ENCODE measurements at regions not wholly inside any gene's neighbourhood (a gene's known extent, or its start where the extent isn't known, plus 50 kb on each side); places are given as distances from the start of the nearest gene placed in this dataset.

GRCh38 chr7:124369310-124369709 lies 336.4 kb upstream of the TMEM229A start:
- H3K27ac ChIP-seq: no peak overlapping the region
- no peak for DNase-seq (ENCODE audit: low read depth, low spot score)

GRCh38 chr7:124366118-124366517 lies 333.3 kb upstream of the TMEM229A start:
- DNase-seq (ENCODE audit: low read depth, low spot score): no peak
- no peak overlapping the region for H3K27ac ChIP-seq

- H3K27ac ChIP-seq: no peak overlapping the region
- DNase-seq (ENCODE audit: low read depth, low spot score): no peak
Measured at GRCh38 chr7:124364283-124364682, 331.4 kb upstream of the TMEM229A start.

- DNase-seq (ENCODE audit: low read depth, low spot score): no peak
- H3K27ac ChIP-seq: no peak overlapping the region
Measured at GRCh38 chr7:124354201-124354600, 321.3 kb upstream of the TMEM229A start.

GRCh38 chr7:124351950-124352349 lies 319.1 kb upstream of the TMEM229A start:
- H3K27ac ChIP-seq: no peak overlapping the region
- DNase-seq (ENCODE audit: low read depth, low spot score): no peak

- DNase-seq (ENCODE audit: low read depth, low spot score): no peak
- no peak overlapping the region for H3K27ac ChIP-seq
Measured at GRCh38 chr7:124349443-124349842, 316.6 kb upstream of the TMEM229A start.

- DNase-seq (ENCODE audit: low read depth, low spot score): no peak
- H3K27ac ChIP-seq: no peak overlapping the region
Measured at GRCh38 chr7:124338861-124339260, 306.0 kb upstream of the TMEM229A start.

GRCh38 chr7:124330731-124331407 lies 298.0 kb upstream of the TMEM229A start:
- no peak for DNase-seq (ENCODE audit: low read depth, low spot score)
- no peak overlapping the region for H3K27ac ChIP-seq

- H3K27ac ChIP-seq: no peak overlapping the region
- DNase-seq (ENCODE audit: low read depth, low spot score): no peak
Measured at GRCh38 chr7:124328774-124329173, 295.9 kb upstream of the TMEM229A start.

GRCh38 chr7:124324262-124324661 lies 291.4 kb upstream of the TMEM229A start:
- no peak overlapping the region for H3K27ac ChIP-seq
- DNase-seq (ENCODE audit: low read depth, low spot score): no peak

GRCh38 chr7:124323597-124323996 lies 290.7 kb upstream of the TMEM229A start:
- no peak overlapping the region for H3K27ac ChIP-seq
- DNase-seq (ENCODE audit: low read depth, low spot score): no peak

- H3K27ac ChIP-seq: no peak overlapping the region
- DNase-seq (ENCODE audit: low read depth, low spot score): no peak
Measured at GRCh38 chr7:124322561-124322960, 289.7 kb upstream of the TMEM229A start.

- no peak for DNase-seq (ENCODE audit: low read depth, low spot score)
- H3K27ac ChIP-seq: no peak overlapping the region
Measured at GRCh38 chr7:124318721-124319450, 286.0 kb upstream of the TMEM229A start.

GRCh38 chr7:124310934-124311390 lies 278.1 kb upstream of the TMEM229A start:
- DNase-seq (ENCODE audit: low read depth, low spot score): no peak
- no peak overlapping the region for H3K27ac ChIP-seq

- H3K27ac ChIP-seq: no peak overlapping the region
Measured at GRCh38 chr7:124308384-124308783, 275.5 kb upstream of the TMEM229A start.

GRCh38 chr7:124295289-124295688 lies 262.4 kb upstream of the TMEM229A start:
- no peak overlapping the region for H3K27ac ChIP-seq

More at GRCh38 chr7:124308384-124308783, 275.5 kb upstream of the TMEM229A start:
- DNase-seq (ENCODE audit: low read depth, low spot score): no peak

GRCh38 chr7:124284937-124285336 lies 252.1 kb upstream of the TMEM229A start:
- DNase-seq (ENCODE audit: low read depth, low spot score): no peak
- no peak overlapping the region for H3K27ac ChIP-seq

More at GRCh38 chr7:124295289-124295688, 262.4 kb upstream of the TMEM229A start:
- DNase-seq (ENCODE audit: low read depth, low spot score): no peak

GRCh38 chr7:124276005-124276622 lies 243.2 kb upstream of the TMEM229A start:
- no peak overlapping the region for H3K27ac ChIP-seq
- no peak for DNase-seq (ENCODE audit: low read depth, low spot score)

- DNase-seq (ENCODE audit: low read depth, low spot score): no peak
- no peak overlapping the region for H3K27ac ChIP-seq
Measured at GRCh38 chr7:124275411-124275810, 242.5 kb upstream of the TMEM229A start.

- no peak for DNase-seq (ENCODE audit: low read depth, low spot score)
- no peak overlapping the region for H3K27ac ChIP-seq
Measured at GRCh38 chr7:124269774-124270173, 236.9 kb upstream of the TMEM229A start.

GRCh38 chr7:124267154-124267553 lies 234.3 kb upstream of the TMEM229A start:
- H3K27ac ChIP-seq: no peak overlapping the region
- no peak for DNase-seq (ENCODE audit: low read depth, low spot score)
